ENCODE measurements at regions not wholly inside any gene's neighbourhood (a gene's known extent, or its start where the extent isn't known, plus 50 kb on each side); places are given as distances from the start of the nearest gene placed in this dataset.
"Not testable (repeated sequence)": the region's sequence is repeated elsewhere in the genome, so short reads cannot be mapped to it uniquely, and the experiment has no call there.

DNA sequence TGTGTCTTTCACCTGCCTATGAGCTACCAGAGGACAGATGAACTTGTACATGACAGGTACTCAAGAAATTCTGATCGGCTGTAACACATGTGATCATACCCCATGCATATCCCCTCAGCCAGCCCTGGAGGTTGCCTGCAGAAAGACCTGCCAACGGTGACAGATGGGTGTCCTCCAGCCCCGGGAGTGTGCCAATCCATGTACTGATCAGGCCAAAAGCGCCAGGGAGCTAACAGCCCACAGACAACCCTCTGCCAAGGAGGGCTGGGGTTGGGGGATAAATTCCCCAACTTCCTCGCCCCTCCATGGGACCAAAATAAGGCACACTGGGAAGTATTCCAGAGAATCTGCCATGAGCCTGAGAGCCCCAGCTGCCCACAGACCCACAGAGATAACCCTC is 189.4 kb downstream of the CCT6B start:
- DNase-seq = no peak

DNA sequence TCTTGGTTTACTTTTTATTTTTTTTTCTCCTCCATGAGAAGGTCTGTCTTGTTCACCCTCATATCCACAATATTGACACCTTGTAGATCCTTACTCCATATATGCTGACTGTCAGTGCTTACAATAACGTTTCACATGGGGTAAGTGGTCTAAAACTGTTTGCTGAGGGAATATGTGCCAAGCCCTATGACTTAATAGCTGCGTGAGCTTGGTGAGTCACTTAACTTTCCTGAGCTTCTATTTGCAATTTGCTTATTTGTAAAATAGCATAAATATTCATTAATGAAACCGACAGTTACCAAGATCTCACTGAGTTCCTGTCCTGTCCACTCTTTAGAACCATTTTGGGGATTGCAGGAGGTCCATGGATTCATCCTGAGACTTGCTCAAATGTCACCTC is 190.7 kb downstream of the CCT6B start:
- DNase-seq = no peak

DNA sequence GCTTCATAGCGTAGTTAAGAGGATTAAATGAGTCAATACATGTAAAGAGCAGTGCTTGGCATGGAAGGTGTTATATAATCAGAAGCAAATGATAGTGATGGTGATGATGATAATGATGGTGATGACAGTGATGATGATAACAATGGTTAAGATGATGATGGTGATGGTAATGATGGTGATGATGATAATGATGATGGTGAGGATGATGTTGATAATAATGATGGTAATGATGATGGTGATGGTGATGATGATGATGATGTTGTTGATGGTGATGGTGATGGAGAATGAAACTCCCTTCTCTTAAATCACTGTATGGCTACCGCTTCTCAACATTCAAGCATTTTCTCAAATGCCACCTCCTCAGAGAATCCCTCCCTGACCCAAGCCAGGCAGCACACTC is 190.5 kb downstream of the TMEM132E start:
- DNase-seq = no peak

DNA sequence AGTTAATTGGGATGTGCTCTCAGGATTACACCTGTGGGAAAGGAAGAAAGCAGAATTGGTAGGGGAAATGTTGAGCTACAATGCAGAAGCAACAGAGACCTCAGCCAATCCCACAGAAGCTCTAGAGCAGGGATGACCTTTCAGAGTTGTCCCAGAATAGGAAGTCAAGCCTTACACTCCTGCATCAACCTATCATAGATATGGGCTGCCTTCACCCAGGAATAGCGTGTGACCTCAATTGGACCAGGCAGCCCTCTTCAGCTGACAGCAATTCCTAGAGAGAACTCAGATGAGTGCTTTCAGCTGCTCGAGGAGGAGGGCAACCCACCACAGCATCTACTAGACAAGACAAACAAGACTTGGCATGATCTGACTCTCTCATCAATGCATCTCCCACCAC is 189.7 kb downstream of the TMEM132E start:
- no peak for DNase-seq

DNA sequence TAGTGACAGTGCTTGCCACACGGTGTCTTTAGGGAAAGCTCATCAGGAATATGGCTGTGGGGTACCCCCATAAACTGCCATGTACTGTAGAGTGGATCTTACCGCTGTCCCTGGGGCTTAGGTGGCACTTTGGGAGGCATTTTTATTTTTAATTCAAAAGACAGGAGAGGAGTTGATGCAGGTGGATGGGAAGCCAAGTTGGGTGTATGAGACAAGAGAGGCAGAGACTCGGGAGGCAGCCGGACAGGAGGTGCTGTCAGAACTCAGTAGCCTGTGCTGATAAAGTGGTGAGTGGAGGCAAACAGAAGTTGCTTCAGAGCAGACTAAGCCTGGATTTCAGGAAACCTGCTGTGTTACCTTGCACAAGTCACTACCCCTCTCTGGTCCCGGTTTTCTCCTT is 185.9 kb downstream of the TMEM132E start:
- no peak for DNase-seq

DNA sequence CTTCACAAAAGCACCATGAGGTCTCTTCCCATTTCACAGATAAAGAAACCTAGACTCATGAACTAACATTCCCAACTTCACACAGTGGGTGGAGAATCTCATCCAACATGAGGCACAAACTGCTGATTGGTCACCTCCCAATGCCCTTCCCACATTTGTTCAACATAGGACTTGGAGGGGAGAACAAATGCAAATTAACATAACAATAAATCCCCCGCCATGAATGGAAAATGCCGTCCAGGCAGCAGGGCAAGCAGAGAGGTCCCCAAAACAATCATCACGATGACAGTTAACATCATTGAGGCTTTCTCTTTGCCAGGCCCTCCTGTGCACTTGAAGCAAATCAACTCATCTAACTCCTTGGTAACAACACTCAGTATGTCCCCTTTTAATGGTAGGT is 185.3 kb downstream of the TMEM132E start:
- no peak for DNase-seq

DNA sequence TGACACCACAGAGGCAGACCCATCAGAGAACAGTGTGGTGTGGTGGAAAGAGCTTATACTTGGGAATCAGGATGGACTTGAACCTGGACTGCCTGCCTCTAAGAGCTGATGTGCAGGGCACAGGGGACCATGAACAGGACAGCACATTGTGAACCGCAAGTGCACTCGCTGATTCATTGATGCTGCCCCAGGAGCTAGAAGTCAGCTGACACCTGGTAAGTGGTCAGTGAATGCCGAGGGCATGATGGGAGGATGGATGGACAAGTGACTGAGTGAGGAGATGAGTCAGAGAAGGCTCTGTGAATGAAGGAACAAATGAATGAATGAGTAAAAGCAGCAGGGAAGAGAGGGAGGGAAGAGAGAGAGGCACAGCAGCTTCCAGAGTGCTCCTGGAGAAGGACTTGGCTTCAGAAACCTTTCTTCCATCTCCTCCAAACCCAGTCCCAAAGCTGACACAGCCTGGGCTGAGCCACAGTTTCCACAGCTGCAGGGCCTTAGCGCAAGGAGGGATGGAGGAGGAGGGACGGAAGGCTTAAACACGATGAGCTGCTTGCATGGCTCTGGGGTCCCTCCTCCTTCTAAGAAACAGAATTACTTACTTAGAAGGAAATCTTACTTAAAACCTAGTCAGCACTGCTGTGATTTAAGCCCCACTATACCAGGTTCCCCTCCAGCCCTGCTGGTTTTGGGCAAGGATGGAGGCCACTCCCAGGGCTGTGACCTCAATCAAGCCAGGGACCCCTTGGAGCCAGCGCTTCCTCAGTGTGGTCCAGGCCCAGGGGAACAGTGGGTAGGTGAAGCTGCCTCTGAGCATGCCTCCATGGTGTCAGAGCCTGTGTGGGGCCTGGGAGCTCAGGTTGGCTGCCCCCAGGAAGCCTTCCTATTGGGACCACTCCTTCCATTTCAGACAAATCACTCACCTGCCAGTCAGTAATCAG is 184.6 kb downstream of the TMEM132E start:
- no peak for DNase-seq

DNA sequence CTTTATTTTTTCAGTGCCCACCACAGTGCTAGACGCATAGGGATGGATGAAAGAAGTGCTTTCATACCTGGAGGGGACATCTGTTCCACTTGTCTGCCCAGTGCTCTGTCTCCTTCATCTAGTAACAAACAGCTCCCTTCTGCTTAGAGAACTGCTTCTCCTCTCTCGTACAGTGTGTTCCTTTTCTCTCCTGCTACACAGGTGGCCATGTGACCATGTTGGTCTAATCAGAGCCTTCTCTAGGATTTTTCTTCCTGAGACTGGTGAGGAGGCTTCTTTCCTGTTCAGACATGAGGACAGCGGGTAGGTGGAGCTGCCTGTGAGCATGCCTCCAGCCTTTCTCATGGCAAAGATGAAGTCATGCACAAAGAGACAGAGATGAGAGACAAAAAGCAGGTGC is 182.7 kb downstream of the TMEM132E start:
- no peak for DNase-seq

DNA sequence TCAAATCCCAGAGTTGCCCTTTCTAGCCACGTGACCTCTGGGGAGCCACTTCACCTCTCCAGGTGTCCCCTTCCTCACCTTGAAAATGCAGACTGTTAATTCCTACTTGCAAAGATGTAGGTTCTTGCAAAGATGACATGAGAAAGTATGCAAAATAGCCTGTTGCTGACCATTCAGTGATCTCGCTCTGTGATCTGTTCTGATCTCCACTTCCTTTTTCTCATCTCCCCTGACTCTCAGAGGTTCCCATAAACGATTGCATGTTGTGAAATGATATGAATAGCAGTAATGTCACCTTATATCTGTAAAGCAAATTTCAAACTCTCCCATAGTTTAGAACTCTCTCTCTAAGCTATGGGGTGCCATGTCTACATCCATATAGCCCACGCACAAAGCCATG is 182.3 kb downstream of the TMEM132E start:
- DNase-seq = peak in 2 of 3 donors; percentile 5 to 20

DNA sequence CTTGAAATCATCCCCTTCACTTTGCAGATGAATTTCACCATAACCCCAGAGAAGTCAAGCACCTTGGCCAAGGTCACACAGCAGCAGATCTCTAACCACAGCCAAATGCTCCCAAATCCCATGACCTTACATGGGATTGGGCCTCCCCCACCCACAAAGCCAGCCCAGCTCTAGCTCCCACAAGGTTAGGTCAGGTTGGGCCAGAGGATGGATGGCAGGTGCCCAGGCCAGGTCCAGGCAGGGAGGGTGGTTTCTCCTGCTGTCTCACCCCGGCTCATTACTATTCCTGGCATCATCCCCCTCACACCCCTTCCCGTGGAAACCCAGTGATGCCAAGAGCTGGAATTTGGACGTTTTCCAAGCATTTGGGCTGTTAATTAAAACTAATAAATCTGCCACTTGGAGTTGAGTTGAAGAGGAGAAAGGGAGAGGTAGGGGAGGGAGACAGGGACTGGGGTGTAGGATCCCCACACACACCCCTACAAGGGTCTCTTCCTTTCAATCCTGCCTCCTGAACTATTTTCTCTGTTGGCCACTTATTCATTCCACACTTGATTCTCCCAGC is 181.6 kb downstream of the TMEM132E start:
- DNase-seq = no peak

DNA sequence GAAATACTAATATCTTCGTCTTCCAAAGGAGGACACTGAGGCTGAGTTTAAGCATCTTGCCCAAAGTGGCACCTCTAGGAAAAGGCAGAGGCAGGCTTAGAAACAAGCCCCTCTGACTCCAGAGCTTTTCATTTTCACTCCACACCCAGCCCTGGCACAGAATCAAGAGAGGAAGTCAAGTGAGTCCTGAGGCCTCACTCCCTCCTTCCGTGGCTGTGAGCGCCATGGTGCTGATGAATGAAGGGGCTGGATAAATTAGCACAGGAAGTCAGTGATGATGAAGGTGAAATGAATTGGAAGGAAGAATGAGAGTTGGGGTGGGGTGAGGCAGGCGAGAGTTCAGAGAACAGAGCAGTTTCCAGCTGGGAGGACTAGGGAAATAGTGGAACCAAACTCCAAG is 179.3 kb downstream of the TMEM132E start:
- no peak for DNase-seq

DNA sequence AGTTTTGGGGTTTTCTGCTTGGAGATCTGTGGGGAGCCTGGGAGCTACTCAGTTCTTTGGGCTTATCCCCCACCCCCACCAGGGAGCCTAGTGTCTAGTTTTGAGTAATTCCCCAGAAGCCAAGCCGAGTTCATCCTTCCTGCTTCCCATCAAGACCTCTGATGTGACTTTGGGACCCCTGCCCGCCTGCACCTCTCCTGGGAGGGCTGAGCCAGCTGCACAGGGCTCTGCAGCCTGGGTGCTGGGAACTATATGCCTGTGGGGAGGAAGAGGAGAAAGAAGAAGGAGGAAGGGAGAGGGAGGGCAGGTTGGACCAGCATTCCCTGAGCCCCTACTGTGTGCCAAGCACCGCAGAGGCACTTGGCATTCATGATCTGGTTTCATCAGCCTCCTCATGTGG is 178.9 kb downstream of the TMEM132E start:
- no peak for DNase-seq

DNA sequence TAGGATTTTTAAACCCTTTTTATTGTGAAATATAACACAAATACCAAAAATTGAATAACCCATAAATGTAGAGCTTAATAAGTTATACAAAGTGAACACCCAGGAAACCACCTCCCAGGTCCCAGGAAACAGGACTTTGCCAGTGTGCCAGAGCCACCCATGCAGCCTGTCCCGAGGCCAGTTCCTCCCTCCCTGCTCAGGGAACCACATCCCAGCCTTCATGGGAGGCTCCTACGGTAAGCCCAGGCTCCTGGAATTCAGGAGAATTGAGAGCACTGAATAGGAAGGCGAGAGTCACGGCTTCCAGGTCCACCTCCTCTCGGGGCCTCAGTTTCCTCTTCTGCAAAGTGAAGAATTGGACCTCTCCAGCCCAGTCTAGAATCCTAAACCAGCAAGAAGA is 178.2 kb downstream of the TMEM132E start:
- no peak for DNase-seq

DNA sequence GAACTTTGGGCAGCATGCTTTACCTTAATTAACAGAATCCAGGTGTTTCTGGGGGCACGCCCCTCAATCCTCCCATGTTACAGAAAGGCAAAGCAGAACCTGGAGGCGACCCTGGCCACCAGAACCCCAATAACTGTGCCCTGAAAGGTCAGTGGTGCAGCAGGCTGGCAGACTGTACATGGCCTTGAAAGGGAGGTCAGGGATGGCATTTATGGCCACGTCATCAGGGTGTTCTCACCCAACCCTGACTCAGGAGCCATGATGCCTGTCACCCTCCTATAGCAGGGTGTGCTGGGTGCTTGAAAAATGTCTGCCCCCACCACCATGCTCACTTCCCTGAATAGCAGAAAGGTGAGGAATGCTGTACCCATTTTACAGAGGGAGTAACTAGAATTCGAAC is 177.7 kb downstream of the TMEM132E start:
- DNase-seq = no peak

DNA sequence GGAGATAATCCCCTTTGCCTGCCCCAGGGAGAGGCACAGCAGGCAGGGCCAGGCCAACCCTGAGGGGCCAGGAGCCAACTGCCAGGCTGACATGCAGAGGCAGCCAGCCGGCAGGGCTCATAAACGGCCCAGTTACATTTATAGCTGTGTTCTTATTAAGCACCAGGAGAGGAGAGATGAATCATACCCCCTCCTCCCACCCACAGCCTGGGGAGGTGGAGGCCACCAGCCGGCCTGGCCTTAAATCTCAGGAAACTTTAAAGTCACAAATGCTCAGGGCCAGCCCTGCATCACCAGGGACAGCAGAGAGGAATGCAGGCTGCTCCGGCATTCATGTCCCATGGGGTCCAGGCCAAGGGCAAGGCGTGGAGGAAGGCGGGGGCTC is 177.2 kb downstream of the TMEM132E start:
- no peak for DNase-seq

DNA sequence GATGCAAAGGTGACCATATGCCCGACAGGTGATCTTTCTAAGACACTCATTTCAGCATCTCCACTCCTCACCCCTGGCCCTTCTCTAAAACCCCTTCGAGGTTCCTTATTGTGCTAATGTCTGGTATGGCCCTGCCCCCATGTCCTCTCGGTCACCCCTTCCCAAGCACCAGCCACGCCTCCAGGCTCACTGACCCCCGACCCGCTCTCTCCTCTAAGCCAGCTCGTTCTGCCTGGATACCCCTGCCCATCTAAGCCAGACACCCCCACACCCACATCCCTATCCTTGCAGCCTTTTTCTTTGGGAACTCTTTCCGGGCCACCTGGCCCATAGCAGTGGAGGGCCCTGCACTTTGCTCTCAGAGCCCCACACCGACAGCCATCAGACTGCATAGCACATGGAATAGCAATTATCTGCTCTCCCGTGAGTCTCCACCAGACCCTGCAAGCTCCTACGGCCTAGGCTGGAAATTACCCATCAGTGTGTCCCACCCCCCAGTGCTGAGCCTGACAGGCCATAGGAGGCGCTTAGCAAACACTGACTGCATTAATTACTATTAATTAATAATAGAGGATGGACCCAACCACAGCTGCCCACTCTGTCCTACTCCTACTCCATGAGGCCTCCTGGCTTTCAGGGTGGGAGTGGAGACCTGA is 176.7 kb downstream of the TMEM132E start:
- no peak for DNase-seq

DNA sequence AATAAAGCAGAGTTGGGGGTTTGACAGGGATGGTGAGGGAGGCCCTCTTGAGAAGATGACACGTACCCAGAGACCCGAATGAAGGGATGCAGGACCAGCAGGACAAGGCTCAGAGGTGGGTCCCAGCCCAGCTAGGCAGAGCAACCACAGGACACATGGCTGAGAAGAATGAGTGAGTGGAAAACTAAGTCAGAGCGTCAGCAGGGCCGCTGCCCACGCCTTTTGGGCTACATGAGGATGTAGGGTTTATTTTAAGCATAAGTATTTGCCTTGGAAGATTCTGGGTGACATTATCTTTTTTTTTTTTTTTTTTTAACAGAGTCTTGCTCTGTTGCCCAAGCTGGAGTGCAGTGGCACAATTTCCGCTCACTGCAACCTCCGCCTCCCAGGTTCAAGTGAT is 176.0 kb downstream of the TMEM132E start:
- DNase-seq = no peak

DNA sequence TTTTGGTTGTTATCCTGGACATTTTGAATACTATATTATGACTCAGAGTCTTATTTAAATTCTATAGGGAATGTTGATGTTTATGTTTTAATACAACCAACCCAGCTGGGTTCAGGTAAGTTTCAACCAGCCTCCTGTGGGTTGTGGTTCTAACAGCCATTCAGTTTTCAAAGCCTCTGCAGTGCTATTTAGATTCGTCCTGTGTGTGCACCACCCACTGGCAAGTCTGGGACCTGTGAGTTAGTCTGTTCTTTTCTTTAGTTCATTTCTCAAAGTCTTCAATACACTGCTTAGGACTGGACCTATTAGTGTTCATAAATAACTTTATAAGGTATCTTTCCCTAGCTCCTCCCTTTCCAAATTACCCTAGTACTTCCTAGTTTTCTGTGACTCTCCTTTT is 170.6 kb downstream of the TMEM132E start:
- DNase-seq = no peak

DNA sequence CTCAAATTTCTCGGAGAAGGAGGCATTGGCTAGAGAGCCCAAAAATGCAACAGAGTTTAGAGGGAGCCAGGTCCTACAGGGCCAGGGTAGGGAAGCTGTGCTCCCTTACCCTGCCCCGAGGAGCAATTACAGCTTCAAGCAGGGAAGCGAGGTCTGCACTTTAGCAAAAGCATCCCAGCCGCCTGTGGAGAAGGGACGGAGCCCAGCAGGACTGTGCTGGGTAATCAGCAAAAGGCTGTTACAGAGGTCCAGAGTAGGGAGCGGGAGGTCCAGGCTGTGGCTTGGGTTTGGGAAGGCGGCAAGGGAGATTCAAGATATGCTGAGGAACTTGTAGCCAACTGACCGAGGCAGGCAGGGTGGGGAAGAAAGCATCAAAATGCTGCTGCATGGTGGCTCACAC is 162.6 kb downstream of the TMEM132E start:
- DNase-seq = no peak

DNA sequence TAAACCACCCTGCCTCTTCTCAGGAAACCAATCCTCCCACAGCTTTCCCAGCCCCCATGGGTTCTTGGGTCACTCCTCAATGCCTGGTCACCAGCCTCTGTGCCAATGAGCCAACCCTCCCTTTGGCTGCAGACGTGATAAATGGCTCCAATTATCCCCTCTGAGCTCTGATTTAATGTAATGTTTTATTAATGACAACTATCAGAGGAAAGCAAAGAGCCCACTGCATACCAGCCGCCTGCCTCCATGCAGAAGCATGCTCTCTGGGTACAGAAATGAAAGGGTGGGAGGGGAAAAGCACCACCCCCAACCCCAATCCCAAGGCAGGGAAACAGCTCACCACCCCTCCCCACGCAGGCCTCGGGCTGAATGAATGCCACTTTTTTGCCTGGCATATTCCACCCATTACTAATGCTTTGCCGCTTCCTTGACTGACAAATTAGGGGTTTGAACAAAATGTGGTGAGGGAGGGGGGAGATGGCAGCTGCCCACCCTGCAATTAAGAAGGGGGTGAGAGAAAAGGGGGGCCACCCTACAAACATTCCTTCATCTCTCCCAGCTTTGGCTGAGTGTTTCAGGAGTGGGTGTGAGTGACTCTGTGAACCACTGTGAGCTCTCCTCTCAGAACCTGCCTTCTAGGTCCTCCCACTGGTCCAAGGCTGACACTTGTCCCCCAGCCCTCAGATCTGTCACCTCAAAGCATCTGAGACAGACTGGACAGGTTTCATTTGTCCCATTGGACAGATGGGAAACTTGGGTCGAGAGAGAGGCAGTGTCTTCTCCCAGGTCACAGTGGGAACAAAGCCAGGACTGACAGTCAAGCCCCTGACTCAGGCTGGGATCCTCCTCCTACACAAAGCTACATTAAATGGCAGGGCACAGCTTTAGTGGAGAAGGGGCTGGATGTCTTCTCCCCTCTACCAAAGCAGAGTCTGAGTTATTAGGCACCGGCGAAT is 161.5 kb downstream of the TMEM132E start:
- no peak for DNase-seq

DNA sequence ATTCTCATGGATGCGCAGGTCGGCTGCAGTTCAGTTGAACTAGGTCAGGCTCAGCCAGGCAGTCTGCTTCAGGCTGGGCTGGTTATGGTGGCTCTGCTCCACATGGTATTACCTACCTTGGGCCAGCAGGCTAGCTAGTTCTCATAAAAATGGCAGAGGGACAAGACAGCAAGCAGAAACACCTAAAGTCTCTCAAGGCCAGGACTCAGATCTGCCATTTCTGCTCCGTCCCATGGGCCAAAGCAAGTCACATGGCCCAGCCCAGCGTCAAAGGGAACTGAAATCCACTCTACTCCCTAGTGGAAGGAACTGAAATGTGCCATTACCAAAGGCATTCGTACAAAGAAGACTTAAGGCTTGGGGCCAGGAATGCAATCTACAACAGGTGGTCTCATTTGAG is 160.0 kb downstream of the TMEM132E start:
- peak in 1 of 3 donors; percentile 2 for DNase-seq

DNA sequence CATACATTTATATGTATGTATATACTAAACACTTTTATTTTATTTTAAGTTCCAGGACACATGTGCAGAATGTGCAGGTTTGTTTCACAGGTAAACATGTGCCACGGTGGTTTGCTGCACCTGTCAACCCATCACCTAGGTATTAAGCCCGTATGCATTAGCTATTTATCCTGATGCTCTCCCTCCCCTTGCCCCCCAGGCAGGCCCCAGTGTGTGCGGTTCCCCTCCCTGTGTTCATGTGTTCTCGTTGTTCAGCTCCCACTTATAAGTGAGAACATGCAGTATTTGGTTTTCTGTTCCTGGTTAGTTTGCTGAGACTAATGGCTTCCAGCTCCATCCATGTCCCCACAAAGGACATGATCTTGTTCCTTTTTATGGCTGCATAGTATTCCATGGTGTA is 158.3 kb downstream of the TMEM132E start:
- DNase-seq = not testable (repeated sequence)

DNA sequence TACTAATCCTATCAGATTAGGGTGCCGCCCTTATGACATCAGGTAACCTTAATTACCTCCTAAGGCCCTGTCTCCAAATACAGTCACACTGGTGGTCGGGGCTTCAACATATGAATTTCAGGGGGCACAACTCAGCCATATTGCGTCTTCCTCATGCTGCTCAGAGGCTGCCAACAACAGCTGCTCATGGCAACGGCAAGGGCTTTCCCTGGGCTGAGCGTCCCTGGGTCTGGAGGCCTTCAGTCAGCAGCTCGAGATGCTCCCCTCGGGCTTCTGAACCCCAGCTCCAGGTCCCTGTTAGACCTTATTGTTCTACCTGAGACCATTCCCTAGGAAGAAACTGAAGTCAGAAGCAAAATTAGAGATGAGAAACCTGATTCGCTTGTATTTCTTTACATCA is 157.2 kb downstream of the TMEM132E start:
- DNase-seq = no peak

Data from suppressor macrophage treated with lipopolysaccharide for 1 hour (primary cell).